GM21723 (cell line): ENCODE measurements at regions not wholly inside any gene's neighbourhood (a gene's known extent, or its start where the extent isn't known, plus 50 kb on each side); places are given as distances from the start of the nearest gene placed in this dataset.

Experiments used
- ATAC-seq: cut with Tn5 transposase; IDR thresholded peaks from one replicate; pipeline ENCODE4 v1.9.1; 2021; ENCODE audit warnings: mild to moderate bottlenecking, moderate library complexity; ENCODE audit not compliant: unreplicated experiment

DNA sequence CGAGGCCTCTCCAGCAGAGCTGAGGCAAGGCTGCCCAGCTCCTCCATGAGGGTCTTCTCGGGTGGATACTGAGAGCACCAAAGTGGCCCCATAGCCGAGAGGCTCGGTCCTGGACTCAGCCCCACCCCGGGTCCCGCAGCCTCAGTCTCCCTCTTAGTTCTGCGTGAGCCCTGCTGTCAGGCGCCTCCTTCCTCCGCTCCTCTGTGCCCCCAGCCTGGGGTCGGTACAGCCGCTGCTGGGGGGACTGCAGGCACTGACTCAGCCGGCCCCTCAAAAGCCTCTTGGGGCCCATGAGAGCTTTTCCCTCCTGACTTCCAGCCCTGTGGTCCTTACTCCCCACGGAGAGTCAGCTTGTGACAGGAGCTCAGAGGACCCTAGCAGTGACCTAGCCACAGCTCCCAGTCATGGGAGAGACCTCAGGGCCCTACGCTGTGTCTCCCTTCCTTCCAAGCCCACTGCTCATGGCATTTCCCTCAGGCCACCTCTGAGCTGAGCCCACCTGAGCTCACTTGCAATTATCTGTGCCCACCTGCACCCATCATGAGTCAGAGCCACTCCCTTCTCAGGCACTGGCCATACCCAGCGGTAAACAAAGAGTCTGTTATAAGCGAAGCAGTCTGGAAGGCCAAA lies 295.0 kb upstream of the RTL1 start:
- no peak for ATAC-seq

- no peak for ATAC-seq
These were observed 295.7 kb upstream of the RTL1 start for GRCh38 chr14:101199028-101199770.

DNA sequence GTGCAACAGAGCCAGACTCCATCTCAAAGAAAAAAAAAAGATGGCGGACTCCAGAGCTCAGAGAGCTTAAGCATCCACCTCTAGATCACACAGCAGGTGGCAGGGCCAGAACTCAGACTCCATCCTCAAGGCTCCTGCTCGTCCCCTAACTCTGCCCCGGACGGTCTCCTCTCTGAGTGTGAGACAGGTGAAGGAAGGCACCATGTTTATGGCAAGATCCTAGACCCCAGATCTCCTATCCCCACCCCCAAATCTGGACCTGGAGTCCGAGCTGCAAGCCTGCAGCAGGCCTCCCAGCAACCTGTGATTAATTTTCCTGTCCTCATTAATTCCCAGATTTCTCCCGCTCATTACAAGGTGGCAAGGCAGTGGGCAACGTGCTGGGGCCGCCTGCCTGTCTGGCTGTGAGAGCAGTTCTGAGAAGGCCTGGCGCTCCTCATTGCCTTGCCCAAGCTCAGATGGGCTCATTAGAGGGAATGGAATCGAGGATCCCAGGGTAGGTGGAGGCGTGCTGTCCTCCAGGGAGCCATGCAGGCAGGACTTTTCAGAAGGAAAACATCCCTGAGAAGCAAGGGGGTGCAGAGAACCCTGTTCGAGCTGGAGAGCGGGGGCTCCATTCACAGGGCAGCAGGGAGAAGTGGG lies 296.6 kb upstream of the RTL1 start:
- no peak for ATAC-seq

DNA sequence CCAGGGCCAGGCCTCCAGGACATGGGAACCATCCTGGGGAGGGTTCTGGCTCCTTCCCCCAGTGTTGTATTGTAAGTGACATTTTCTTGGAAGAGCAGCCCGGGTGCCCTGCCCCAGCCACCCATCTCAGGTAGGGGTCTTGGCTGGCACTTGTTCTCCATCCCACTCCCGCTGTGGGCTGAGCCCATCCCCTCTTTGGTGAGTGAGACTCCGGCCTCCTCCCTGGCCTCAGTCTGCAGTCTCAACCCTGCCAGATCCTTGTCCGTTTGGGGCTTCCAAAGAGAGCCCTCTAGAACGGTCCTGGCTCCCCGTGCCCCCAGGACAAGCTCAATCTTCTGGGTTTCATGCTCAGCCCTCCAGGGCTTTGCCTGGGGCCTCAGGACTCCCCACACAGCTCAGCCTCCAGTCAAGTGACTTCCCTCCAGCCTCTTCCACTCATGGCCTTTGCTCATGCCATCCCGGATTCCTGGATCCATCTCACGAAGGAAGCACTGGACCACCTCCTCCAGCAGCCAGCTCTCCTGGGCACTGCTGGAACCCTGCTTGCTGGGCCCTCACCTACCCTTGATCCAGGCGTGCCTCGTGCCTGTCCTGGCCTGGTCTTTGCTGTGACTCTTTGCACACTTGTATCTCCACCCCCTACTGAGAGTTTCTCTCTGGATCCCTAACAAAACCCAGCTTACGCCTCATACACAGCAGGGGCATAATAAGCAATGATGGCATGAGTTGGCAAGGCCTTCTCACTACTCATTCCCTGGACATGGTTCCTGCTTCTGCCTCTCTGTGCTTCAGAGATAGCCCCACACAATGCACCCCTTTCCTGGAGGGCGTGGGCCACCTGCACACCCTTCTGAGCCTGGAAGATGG lies 297.4 kb upstream of the RTL1 start:
- ATAC-seq: no peak

DNA sequence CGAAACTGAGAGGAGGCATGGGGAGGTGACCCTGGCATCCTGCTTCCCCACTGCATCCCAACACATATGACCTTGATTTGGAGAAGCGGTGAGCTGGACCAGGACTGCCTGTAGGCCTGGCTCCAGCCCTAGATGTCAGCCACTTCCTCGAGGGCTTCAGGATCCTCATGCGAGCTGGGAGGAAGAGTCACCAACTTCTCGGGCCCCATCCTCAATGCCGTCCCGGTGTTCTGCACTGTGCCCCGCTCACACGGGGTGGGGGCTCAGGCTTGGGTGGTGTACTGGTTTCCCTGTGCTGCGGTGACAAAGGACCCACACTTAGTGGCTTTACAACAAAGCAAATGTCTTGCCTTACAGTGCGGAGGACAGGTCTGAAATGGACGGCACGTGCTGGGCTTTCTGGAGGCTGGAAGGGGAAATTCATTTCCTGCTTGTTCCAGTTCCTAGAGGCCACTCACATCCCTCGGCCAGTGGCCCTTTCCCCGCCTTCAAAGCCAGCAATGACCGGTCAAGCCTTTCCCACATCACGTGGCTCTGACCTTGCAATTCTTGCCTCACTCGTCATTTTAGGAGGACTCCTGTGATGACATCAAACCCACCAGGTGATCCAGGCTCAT lies 298.1 kb upstream of the RTL1 start:
- ATAC-seq: no peak

DNA sequence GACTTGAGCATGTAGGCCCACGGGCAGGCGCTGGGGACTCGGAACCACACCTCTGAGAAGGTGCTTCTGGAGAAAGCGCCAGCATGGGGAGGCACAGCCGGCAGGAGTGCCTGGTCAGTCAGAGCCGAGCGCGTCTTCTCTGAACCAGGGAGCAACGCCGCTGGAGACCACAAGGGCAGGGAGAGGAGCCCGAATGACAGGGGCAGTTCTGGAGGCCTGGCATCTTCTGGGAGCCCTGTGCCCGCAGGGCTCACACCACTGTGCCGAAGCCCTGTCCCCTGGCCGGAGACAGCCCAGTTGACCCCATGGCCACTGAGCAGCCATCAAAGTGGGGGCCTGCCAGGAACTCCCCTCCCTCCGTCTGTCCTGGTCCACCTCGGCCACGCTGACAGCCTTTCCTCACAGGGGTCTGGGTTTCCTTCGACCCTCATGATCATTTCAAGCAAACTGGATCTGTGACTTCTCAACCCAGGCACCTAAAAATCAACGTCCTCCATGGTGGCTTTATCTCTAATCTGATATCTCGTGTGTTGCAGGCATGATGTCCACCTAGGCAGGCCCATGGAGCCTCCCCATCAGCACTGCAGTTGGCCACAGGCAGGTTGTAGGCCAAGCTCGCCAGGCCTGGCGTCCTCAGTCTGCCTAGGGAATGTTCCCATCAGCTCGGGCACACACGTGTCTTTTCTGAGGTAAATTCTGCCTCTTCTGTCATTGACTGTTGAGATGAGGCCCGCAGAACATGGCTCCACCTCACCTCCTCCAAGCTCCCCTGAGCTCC lies 299.3 kb upstream of the RTL1 start:
- ATAC-seq: no peak

- no peak for ATAC-seq
These were observed 303.0 kb upstream of the RTL1 start for GRCh38 chr14:101206556-101206955.

DNA sequence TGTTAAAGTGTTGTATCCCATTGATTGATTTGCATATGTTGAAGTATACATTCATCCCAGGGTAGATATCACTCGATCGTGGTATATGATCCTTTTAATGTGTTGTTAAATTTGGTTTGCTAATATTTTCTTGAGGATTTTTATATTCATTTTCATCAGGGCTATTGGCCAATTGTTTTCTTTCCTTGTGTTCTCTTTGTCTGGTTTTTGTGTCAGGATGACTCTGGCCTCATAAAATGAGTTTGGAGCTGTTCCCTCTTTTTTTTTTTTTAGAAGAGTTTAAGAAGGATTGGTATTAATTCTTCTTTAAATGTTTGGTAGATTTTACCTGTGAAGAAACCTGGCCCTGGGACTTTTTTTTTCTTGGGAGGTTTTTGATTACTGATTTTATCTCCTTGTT lies 303.5 kb upstream of the RTL1 start:
- ATAC-seq: no peak

GRCh38 chr14:101207897-101208296 lies 304.4 kb upstream of the RTL1 start:
- no peak for ATAC-seq

DNA sequence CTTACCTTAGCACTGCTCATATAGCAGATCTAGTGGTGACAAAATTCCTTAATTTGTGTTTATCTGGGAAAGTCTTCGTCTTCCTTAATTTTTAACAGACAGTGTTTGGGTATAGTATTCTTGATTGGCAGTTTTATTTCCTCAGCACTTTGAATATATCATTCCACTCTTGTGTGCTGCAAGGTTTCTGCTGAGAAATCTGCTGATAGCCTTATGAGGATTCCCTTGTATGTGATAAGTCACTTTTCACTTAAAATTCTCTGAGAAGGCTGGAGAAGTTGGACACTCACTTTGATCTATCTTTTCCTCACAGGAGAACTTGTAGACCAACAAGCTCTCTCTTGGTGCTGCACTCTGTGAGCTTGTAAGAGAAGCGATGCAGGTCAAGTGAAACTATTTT lies 306.1 kb upstream of the RTL1 start:
- ATAC-seq: no peak

DNA sequence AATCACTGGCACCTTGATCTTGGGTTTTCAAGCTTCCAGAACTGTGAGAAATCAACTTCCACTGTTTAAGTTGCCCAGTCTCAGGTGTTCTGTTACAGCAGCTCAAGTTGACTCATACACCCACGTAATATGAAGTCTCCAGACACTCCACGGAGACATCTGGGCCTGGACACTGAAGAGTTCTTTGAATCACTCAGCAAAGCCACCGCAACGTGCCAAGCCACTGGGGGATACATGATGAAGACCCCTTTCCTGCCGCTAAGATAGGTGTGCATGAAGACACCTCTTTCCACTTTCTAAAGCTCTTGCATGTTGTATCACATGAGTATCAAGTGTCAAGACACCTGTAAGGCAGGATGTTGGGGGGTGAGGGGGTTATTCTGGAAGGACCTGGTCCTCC lies 311.7 kb upstream of the RTL1 start:
- no peak for ATAC-seq

DNA sequence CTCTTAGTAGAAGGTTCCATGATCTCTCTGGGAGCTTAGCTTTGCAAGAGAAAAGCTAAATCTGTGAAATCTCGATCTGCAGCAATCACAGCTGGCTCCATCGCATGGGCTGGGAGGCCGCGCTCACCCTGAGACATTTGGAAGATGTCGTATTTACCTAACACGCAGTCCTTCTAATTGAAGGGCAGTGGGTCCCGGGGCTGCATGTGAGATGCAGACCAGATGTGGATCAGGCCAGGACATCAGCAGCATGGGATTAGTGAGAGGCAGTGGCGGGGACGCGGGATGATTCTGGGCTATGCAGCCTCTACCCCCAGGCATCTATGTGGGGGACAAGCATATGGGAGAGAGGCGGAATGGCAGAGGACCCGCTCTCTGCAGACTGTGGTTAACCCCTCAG lies 312.4 kb upstream of the RTL1 start:
- ATAC-seq: no peak

GRCh38 chr14:101216366-101217079 lies 313.0 kb upstream of the RTL1 start:
- ATAC-seq: no peak

DNA sequence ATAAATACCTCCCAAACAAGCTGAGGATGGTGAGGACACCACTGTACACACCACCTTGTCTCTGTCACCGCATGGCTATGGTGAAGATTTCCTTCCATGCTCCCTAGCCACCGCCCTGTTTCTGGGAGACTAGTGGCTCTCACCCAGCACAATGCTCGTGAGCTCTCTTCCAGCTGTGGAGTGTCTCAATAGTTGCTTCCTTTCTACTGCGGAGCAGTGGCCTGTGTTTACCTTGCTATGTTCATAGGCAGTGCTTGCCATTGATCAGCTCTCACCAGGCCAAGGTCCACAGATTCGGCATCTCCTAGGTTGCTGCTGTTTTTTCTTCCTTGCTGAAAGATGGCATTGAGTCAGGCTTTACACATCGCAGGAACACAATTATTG lies 313.6 kb upstream of the RTL1 start:
- no peak for ATAC-seq

GRCh38 chr14:101217616-101218371 lies 314.3 kb upstream of the RTL1 start:
- ATAC-seq: no peak

GRCh38 chr14:101219896-101220703 lies 316.6 kb upstream of the RTL1 start:
- no peak for ATAC-seq

DNA sequence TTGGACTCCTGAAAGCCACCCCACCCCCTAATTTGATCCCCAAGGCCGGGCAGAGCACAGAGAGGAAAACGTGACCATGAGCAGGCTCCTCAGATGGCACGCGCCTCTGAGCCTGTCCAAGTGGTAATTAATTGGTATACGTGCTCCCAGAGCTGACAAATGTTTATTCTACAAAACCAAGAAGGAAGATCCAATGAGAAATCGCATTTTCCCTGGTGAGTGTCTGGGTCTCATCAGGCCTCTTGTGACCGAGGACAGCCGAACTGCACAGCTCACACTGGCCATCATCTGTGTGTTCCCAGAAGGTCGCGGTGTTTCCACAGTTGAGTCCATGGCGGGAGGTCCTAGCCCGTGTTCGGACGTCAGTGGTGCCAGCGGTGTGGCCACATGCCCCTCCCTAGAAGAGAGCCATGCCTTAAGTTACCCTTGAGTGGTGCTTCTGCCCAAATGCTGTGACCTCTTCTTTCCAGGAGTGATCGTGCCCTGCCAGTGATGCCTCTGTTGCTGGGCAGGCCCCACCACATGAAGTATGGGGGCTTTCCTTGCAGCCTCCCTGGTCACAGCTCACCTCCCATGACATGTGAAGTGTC lies 317.5 kb upstream of the RTL1 start:
- ATAC-seq: no peak
